GM19372 (cell line): ENCODE measurements at regions not wholly inside any gene's neighbourhood (a gene's known extent, or its start where the extent isn't known, plus 50 kb on each side); places are given as distances from the start of the nearest gene placed in this dataset.

ENCODE experiments used
- ATAC-seq: cut with Tn5 transposase; IDR thresholded peaks from one replicate; pipeline ENCODE4 v1.9.1; 2021; ENCODE audit warnings: mild to moderate bottlenecking, low read depth, moderate library complexity; ENCODE audit not compliant: unreplicated experiment

GRCh38 chr18:45254709-45255082 is 360.6 kb upstream of the SLC14A2 start:
- ATAC-seq: no peak

GRCh38 chr18:45255197-45255890 is 359.9 kb upstream of the SLC14A2 start:
- ATAC-seq: no peak

- no peak for ATAC-seq
Observed at GRCh38 chr18:45260125-45260524, 355.2 kb upstream of the SLC14A2 start.

- no peak for ATAC-seq
Observed at GRCh38 chr18:45266023-45266422, 349.3 kb upstream of the SLC14A2 start.

GRCh38 chr18:45267622-45268021 is 347.7 kb upstream of the SLC14A2 start:
- ATAC-seq: no peak

- no peak for ATAC-seq
Observed at GRCh38 chr18:45268583-45268982, 346.7 kb upstream of the SLC14A2 start.

GRCh38 chr18:45270289-45270771 is 344.9 kb upstream of the SLC14A2 start:
- no peak for ATAC-seq

GRCh38 chr18:45274026-45274425 is 341.2 kb upstream of the SLC14A2 start:
- no peak for ATAC-seq

- no peak for ATAC-seq
Observed at GRCh38 chr18:45275367-45276113, 339.7 kb upstream of the SLC14A2 start.

GRCh38 chr18:45276878-45277277 is 338.4 kb upstream of the SLC14A2 start:
- ATAC-seq: no peak

- ATAC-seq: no peak
Observed at GRCh38 chr18:45277908-45278307, 337.4 kb upstream of the SLC14A2 start.

GRCh38 chr18:45280481-45281276 is 334.6 kb upstream of the SLC14A2 start:
- ATAC-seq: no peak

- no peak for ATAC-seq
Observed at GRCh38 chr18:45282101-45282812, 333.0 kb upstream of the SLC14A2 start.

- ATAC-seq: no peak
Observed at GRCh38 chr18:45284174-45284573, 331.1 kb upstream of the SLC14A2 start.

GRCh38 chr18:45284851-45285250 is 330.4 kb upstream of the SLC14A2 start:
- ATAC-seq: no peak

GRCh38 chr18:45285251-45285650 is 330.0 kb upstream of the SLC14A2 start:
- ATAC-seq: no peak

- ATAC-seq: no peak
Observed at GRCh38 chr18:45286431-45286830, 328.8 kb upstream of the SLC14A2 start.

- ATAC-seq: no peak
Observed at GRCh38 chr18:45287531-45287930, 327.7 kb upstream of the SLC14A2 start.

- ATAC-seq: no peak
Observed at GRCh38 chr18:45290364-45290763, 324.9 kb upstream of the SLC14A2 start.
